Muscle layer of duodenum (tissue), 2 donors: ENCODE measurements at regions not wholly inside any gene's neighbourhood (a gene's known extent, or its start where the extent isn't known, plus 50 kb on each side); places are given as distances from the start of the nearest gene placed in this dataset.

Source experiments
- H3K27ac ChIP-seq: one replicate; pipeline ENCODE4 v1.7.0; 2013; ENCODE audit warnings: mild to moderate bottlenecking, low read length
- H3K27me3 ChIP-seq: one replicate; pipeline ENCODE4 v1.7.0; 2013; ENCODE audit warnings: low read depth, mild to moderate bottlenecking, control low read depth, low read length
- H3K36me3 ChIP-seq, 2 donors: one replicate each; pipeline ENCODE4 v1.7.0; 2013; ENCODE audit warnings: low read length in 2 of 2, control low read depth in 1 of 2, mild to moderate bottlenecking in 1 of 2; ENCODE audit not compliant: insufficient read depth in 2 of 2, control insufficient read depth in 1 of 2
- H3K4me1 ChIP-seq, 2 donors: one replicate each; pipeline ENCODE4 v1.7.0; 2013; ENCODE audit warnings: low read length in 2 of 2, mild to moderate bottlenecking in 2 of 2, control low read depth in 1 of 2, moderate library complexity in 1 of 2; ENCODE audit not compliant: insufficient read depth in 2 of 2, control insufficient read depth in 1 of 2
- H3K4me3 ChIP-seq, 2 donors: one replicate each; pipeline ENCODE4 v1.7.0; 2013; ENCODE audit warnings: low read length in 2 of 2, low read depth in 1 of 2, mild to moderate bottlenecking in 1 of 2
- H3K9me3 ChIP-seq, 2 donors: one replicate each; pipeline ENCODE4 v1.7.0; 2013; ENCODE audit warnings: low read length in 2 of 2, control low read depth in 1 of 2, mild to moderate bottlenecking in 1 of 2; ENCODE audit not compliant: control insufficient read depth in 1 of 2
- donor health status: healthy.

DNA sequence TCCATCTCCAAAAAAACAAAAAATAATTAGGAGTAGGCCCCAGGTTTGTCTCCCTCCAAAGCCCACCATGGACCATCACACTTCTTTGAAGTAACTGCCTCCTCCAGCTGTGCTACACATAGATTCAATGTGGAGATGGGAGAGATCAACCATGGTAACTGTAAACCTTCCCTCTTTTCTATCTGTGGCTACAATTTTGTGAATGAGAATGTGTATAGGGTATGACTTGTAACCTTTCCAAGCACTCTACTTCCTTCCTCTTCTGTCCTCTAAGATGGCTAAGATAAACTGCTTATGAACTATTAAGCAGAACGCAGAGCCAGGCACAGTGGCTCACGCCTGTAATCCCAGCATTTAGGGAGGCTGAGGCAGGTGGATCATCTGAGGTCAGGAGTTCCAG lies 55.5 kb upstream of the ATP11B start:
- H3K4me3 ChIP-seq, result no peak overlapping the region
- no peaks in the 10 kb centered on the region for H3K4me1 ChIP-seq
- no peaks in the 10 kb centered on the region for H3K9me3 ChIP-seq
- H3K27me3 ChIP-seq, result no peaks in the 10 kb centered on the region
- H3K36me3 ChIP-seq, result no peaks in the 10 kb centered on the region
- no peak overlapping the region for H3K27ac ChIP-seq

DNA sequence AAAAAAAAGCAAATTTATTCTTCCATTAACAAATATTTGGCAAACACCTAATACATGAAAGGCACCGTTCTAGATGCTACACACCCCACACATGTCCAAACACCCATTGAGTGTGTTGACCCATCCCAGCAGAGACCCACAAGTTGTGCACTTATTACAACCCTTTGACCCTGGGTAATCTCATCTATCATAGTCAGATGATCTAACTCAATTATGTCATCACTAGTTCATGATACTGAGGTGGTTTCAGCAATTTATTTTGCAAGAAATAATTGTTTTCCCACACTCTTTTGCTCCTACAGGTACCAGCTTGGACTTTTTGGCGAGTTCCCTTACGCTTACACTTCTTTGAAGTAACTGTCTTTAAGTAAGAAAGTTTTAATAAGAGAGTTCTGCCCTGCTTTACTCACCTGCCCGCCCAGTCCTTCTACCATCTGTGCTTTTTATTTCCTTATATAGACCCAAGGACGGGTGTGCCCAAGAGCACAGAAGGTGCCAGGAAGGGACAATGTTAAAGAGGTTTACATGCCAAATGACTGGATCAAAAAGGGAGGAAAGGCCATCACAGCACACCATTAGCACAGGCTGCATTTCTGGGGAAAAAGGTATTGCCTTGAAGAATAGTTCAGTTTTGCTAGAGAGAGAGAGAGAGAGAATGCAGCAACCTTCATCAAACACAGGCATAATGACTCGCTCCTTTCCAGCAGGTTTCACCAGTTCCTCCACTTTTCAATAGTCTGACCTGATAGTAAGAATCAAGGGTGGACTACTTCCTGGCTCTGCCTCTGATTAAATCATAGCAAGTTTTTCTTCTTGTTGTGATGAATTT lies 54.5 kb upstream of the ATP11B start:
- Histone ChIP-seq H3K4me1 (no peaks in the 10 kb centered on the region), H3K36me3 (no peaks in the 10 kb centered on the region), H3K4me3 (no peak overlapping the region), H3K27ac (no peak overlapping the region), H3K27me3 (no peaks in the 10 kb centered on the region), H3K9me3 (no peaks in the 10 kb centered on the region)

DNA sequence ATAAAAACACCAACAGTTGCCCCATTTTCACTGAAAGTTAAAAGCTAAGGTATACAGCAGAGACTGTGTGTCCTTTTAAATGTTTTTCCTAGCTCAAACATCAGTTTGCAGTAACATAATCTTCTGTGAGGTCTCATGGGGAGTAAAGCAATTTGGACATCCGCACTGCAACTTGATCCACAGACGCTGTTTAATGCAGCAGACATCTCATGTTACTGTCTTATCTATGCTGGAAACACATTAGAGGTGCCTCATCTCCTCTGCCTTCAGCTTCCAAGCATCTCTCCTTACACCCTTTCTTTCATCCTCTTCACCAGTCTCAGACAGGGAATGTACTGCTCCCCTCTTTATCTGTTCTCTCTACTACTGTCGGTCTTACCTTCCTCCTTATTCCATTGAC lies 53.7 kb upstream of the ATP11B start:
- Histone ChIP-seq H3K27me3 (no peaks in the 10 kb centered on the region), H3K9me3 (no peaks in the 10 kb centered on the region), H3K27ac (no peak overlapping the region), H3K36me3 (no peaks in the 10 kb centered on the region), H3K4me3 (no peak overlapping the region), H3K4me1 (no peaks in the 10 kb centered on the region)

DNA sequence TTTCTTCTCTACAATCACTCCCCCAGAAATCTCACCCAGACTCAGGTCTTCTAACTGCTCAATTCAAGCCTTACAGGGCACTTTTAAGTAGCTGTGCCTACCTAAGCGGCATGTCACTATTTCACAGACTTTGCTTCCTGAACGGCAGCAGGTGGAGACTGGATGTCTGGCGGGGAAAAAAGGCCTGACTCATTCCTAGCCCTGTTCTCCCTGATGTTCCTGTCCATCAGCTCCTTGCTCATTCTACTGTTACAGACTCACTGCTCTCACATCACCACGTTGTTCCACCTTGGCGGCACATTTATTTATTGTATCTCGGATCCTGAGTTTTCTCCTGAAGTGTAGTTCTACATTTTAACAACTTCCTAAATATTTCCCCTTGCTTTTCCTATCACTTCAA lies 52.6 kb upstream of the ATP11B start:
- no peaks in the 10 kb centered on the region for H3K4me1 ChIP-seq
- H3K9me3 ChIP-seq, result no peaks in the 10 kb centered on the region
- H3K27me3 ChIP-seq, result no peaks in the 10 kb centered on the region
- H3K36me3 ChIP-seq, result no peaks in the 10 kb centered on the region
- H3K4me3 ChIP-seq, result no peak overlapping the region
- no peak overlapping the region for H3K27ac ChIP-seq

DNA sequence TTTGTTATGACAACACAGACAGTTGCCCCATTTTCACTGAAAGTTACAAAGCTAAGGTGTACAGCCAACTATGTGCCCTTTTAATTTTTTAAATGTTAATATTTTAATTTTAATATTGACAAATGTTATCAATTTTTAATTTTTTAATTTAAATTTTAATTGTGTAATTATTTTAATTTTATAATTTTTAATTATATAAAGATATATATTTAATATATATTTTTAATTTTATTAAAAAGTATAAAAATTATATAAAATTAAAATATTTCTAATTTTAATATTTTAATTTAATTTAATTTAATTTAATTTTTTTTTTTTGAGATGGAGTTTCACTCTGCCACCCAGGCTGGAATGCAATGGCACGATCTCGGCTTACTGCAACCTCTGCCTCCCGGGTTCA lies 52.1 kb upstream of the ATP11B start:
- H3K27ac ChIP-seq, result no peak overlapping the region
- no peaks in the 10 kb centered on the region for H3K4me1 ChIP-seq
- H3K9me3 ChIP-seq, result no peaks in the 10 kb centered on the region
- H3K4me3 ChIP-seq, result no peak overlapping the region
- no peaks in the 10 kb centered on the region for H3K36me3 ChIP-seq
- H3K27me3 ChIP-seq, result no peaks in the 10 kb centered on the region
